ENCODE measurements at regions not wholly inside any gene's neighbourhood (a gene's known extent, or its start where the extent isn't known, plus 50 kb on each side); places are given as distances from the start of the nearest gene placed in this dataset.

GRCh38 chrX:55143621-55144020 is 54.8 kb downstream of the PAGE2 start:
- TF ChIP-seq, protein P1, sequence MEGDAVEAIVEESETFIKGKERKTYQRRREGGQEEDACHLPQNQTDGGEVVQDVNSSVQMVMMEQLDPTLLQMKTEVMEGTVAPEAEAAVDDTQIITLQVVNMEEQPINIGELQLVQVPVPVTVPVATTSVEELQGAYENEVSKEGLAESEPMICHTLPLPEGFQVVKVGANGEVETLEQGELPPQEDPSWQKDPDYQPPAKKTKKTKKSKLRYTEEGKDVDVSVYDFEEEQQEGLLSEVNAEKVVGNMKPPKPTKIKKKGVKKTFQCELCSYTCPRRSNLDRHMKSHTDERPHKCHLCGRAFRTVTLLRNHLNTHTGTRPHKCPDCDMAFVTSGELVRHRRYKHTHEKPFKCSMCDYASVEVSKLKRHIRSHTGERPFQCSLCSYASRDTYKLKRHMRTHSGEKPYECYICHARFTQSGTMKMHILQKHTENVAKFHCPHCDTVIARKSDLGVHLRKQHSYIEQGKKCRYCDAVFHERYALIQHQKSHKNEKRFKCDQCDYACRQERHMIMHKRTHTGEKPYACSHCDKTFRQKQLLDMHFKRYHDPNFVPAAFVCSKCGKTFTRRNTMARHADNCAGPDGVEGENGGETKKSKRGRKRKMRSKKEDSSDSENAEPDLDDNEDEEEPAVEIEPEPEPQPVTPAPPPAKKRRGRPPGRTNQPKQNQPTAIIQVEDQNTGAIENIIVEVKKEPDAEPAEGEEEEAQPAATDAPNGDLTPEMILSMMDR (IDR thresholded peaks at IDR 0.05; ENCODE audit: low read depth, low read length), result no peak
- TF ChIP-seq EZH2phosphoT487 (IDR thresholded peaks at IDR 0.05; ENCODE audit: low read depth), result no peak
